NB4 (cell line): ENCODE measurements at regions not wholly inside any gene's neighbourhood (a gene's known extent, or its start where the extent isn't known, plus 50 kb on each side); places are given as distances from the start of the nearest gene placed in this dataset.

Experiments used
- POLR2A ChIP-seq: IDR thresholded peaks from 2 replicates; pipeline ENCODE4 v1.6.1; 2011; ENCODE audit warnings: mild to moderate bottlenecking; ENCODE audit not compliant: insufficient read length; ENCODE audit errors: extremely low read depth
- TF ChIP-seq, protein P1 (sequence below): IDR thresholded peaks from one replicate; pipeline ENCODE4 v1.5.1; 2012; ENCODE audit warnings: low read depth, low read length

DNA sequence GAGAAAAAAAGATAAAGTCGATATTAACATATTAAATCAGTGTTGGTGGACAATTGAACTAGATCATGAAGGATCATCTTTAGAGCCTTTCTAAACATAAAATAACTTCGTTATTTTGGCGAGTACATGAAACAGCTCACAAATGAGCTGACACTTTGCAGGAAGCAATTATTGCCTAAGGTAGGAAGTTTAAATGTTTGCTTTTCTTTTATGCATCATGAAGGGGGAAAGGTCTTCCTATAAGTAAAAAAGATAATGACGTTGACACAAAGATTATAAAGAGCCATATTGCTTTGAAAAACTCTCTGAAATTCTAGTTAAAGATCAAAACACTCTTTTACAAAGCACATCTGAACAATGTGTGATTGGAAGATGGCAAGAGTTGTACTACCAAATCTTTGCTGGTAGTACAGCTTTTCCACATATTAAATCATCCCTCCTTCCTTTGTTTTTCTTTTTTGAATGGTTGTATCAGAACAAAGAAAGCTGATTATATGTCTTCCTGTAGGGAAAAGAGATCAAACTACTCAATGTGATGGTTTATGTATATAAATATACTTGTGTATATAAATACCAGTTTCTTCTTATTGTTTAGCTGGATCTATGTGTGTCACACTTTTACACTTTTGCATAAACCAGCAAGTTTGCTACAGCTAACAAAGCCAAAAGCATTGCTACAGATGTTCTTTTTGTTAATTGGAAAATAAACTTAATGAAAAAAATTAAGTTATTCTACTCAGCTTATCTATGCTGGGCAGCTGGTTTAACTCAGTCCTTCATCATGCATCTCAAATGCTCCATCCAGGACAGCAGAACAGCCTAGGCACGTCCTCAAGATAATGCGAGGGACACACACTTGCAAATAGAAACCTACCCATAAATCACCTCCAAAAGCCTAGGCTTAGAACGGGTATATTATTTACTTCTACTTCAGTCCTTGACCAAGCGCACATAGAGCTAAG, 850.8 kb upstream of the ROBO1 start:
- TF ChIP-seq, protein P1, sequence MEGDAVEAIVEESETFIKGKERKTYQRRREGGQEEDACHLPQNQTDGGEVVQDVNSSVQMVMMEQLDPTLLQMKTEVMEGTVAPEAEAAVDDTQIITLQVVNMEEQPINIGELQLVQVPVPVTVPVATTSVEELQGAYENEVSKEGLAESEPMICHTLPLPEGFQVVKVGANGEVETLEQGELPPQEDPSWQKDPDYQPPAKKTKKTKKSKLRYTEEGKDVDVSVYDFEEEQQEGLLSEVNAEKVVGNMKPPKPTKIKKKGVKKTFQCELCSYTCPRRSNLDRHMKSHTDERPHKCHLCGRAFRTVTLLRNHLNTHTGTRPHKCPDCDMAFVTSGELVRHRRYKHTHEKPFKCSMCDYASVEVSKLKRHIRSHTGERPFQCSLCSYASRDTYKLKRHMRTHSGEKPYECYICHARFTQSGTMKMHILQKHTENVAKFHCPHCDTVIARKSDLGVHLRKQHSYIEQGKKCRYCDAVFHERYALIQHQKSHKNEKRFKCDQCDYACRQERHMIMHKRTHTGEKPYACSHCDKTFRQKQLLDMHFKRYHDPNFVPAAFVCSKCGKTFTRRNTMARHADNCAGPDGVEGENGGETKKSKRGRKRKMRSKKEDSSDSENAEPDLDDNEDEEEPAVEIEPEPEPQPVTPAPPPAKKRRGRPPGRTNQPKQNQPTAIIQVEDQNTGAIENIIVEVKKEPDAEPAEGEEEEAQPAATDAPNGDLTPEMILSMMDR: no peak
- TF ChIP-seq POLR2A: no peak
